Aorta (tissue), 5 donors: ENCODE measurements at regions not wholly inside any gene's neighbourhood (a gene's known extent, or its start where the extent isn't known, plus 50 kb on each side); places are given as distances from the start of the nearest gene placed in this dataset.

Source experiments
- ATAC-seq: fragments of 200-7000 bp; cut with Tn5 transposase; one replicate; pipeline ENCODE4 v1.9.1; 2022; ENCODE audit warnings: moderate library complexity; ENCODE audit not compliant: low FRiP score
- DNase-seq, 2 donors: peaks; one replicate each; pipeline ENCODE4 v3.0.0-alpha.2; 2020
- H3K27ac ChIP-seq, 2 donors: one replicate each; pipeline ENCODE4 v1.5.1; 2013; ENCODE audit warnings: low read length in 2 of 2, mild to moderate bottlenecking in 2 of 2, moderate library complexity in 2 of 2, control low read depth in 1 of 2, inconsistent platforms in 1 of 2, low read depth in 1 of 2
- H3K27me3 ChIP-seq, 2 donors: one replicate each; pipeline ENCODE4 v1.6.1; 2013; ENCODE audit warnings: control low read depth in 1 of 2, low read length in 1 of 2, mild to moderate bottlenecking in 1 of 2, moderate library complexity in 1 of 2; ENCODE audit not compliant: insufficient read depth in 2 of 2, control insufficient read depth in 1 of 2
- H3K36me3 ChIP-seq, 2 donors: one replicate each; pipeline ENCODE4 v1.6.1; 2013; ENCODE audit warnings: control low read depth in 1 of 2, low read length in 1 of 2, mild to moderate bottlenecking in 1 of 2; ENCODE audit not compliant: insufficient read depth in 2 of 2, control insufficient read depth in 1 of 2
- H3K4me1 ChIP-seq, 2 donors: one replicate each; pipeline ENCODE4 v1.6.1; 2013; ENCODE audit warnings: low read length in 2 of 2, control low read depth in 1 of 2, mild to moderate bottlenecking in 1 of 2, moderate library complexity in 1 of 2; ENCODE audit not compliant: insufficient read depth in 2 of 2, control insufficient read depth in 1 of 2
- H3K4me3 ChIP-seq, 2 donors: one replicate each; pipeline ENCODE4 v1.5.1; 2013; ENCODE audit warnings: low read length in 2 of 2, control low read depth in 1 of 2, mild to moderate bottlenecking in 1 of 2
- H3K9me3 ChIP-seq: one replicate; pipeline ENCODE4 v1.6.1; 2013; ENCODE audit warnings: mild to moderate bottlenecking, low read length; ENCODE audit not compliant: control insufficient read depth
- WGBS, 2 donors: extraction: QIAGEN DNeasy Blood & Tissue Kit; methylation state at CpG; one replicate each; pipeline ENCODE4 v1.1.7; 2013; 5-methylcytosine and 5-hydroxymethylcytosine counted together
- intact Hi-C, 2 donors: fragments of 100-400 bp; cut with DNase I; formaldehyde crosslinking; loops; one replicate each; pipeline versions ENCODE4 v1.14.2 to v1.15.0; 2022
- donor health status: healthy with polysubstance abuse.
- donor health status: Bipolar disorder and iron deficiency.
- donor health status: DM: no; HTN: no; CAD: no.
- donor health status: DM: no; HTN: no; CAD: no.
- donor health status: DM: yes; HTN: yes; CAD: no.

DNA sequence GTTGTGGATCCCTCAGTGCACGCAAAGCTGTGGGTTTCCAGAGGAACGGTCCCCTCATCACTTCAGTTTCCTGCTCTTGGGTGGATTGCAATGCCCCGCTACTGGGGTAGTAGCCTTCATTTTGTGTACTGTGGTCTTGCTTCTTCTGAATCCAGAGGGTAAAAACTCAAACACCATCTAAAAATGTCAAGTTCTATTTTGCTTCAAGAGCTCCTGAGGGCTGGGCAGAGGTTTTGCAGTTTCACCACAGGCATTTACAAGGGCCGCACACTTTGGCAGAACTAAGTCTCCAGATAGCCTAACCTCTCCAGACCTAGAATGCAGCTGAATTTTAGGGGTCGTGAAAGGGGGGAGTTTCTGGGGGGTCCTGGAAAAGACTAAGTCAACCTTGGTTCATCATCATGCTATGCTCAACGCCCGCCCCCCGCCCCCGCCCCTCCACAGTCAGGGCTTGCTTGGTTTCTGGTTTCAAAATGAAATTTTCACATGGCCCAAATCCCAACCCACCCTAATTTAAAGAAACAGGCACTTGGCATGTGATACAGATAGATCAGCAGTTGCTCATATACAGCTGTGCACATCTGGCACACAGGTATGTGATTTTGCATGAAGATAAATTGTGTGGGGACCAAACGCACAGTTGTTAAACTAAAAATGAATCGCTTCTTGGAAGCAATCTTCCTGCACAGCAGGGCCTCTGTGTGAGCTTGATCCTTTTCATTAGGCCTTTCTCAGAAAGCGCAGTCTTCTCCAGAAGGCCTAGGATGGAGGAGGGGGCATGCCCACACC lies 329.6 kb downstream of the OSR1 start:
- Histone ChIP-seq H3K9me3 (no peaks in the 10 kb centered on the region), H3K4me1 (no peaks in the 10 kb centered on the region), H3K27me3 (no peaks in the 10 kb centered on the region), H3K36me3 (no peaks in the 10 kb centered on the region), H3K27ac (no peak overlapping the region), H3K4me3 (no peak overlapping the region)
- 83 to 88% methylated on average over 12 of the region's 12 CpGs for WGBS, 2 donors
- ATAC-seq (no peak), DNase-seq (no peak)
- intact Hi-C loops, result no loop called here

DNA sequence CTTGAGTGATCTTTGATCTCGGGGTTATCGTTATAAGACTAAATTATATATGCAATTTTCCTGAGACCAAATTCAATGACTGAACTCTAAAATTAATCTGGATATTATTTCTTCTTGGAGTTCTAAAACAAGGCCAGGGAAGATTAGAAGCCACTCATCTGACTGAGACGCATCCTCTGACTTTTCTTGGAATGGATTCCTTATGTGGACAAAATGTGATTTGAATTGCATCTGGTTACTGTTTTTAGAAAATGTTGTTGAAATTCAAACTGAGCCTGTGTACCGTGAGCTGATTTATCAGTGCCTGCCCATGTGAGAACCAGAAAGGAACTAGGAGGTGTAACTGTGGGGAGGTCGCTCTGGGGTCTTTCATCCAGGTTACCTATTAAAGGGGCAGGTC lies 330.8 kb downstream of the OSR1 start:
- intact Hi-C loops, result no loop called here
- Histone ChIP-seq H3K36me3 (no peaks in the 10 kb centered on the region), H3K27me3 (no peaks in the 10 kb centered on the region), H3K9me3 (no peaks in the 10 kb centered on the region), H3K4me3 (no peak overlapping the region), H3K4me1 (no peaks in the 10 kb centered on the region), H3K27ac (no peak overlapping the region)
- 93 to 95% methylated on average over 5 of the region's 5 CpGs for WGBS, 2 donors
- DNase-seq, result no peak
- ATAC-seq, result no peak

DNA sequence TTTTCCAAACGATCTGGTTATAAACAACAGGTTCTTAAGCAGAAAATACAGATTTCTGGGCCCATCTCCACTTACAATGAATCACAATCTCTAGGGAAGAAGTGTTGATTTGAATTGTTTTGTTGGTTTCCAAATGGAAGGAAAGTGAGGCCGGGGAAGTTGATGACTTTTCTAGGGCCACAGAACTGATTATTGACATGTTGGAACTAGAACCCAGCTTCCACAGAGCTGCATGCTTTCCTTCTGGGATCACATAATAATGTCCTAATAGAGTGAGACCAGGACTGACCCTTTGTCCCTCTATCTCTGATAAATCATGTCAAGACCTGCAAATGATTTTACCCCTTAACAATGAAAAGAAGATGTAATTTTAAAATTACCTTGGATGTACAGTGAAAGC lies 332.2 kb downstream of the OSR1 start:
- ATAC-seq, result no peak
- no peaks in the 10 kb centered on the region for H3K36me3 ChIP-seq
- no peak overlapping the region for H3K4me3 ChIP-seq
- 73 to 81% methylated on average over 2 of the region's 2 CpGs for WGBS, 2 donors
- H3K27me3 ChIP-seq, result no peaks in the 10 kb centered on the region
- intact Hi-C loops, result no loop called here
- DNase-seq, result no peak
- H3K9me3 ChIP-seq, result no peaks in the 10 kb centered on the region
- H3K27ac ChIP-seq, result no peak overlapping the region
- H3K4me1 ChIP-seq, result no peaks in the 10 kb centered on the region

DNA sequence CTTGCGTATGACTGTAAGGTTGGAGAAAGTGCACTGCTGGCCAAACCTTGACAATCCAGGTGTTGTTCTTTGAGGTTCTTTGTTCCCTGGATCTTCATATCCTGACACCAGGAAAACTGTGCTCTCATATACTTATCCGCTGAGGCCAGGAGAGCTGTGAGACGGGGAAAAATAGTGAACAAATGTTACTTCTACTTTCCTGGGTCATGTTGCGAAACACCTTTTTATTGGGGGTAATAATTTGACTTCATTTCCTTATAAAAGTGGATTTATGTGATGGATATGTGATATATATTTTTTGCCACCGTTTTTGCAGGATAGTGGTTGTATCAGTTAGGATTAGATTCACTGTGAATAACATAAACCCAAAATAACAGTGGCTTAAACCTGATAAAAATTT lies 336.1 kb downstream of the OSR1 start:
- no peaks in the 10 kb centered on the region for H3K27me3 ChIP-seq
- no peaks in the 10 kb centered on the region for H3K9me3 ChIP-seq
- no peaks in the 10 kb centered on the region for H3K36me3 ChIP-seq
- ATAC-seq (no peak), DNase-seq (no peak)
- WGBS, 2 donors, result 90 to 93% methylated on average over 5 of the region's 5 CpGs
- no peaks in the 10 kb centered on the region for H3K4me1 ChIP-seq
- H3K4me3 ChIP-seq, result no peak overlapping the region
- no peak overlapping the region for H3K27ac ChIP-seq
- intact Hi-C loops, result no loop called here

DNA sequence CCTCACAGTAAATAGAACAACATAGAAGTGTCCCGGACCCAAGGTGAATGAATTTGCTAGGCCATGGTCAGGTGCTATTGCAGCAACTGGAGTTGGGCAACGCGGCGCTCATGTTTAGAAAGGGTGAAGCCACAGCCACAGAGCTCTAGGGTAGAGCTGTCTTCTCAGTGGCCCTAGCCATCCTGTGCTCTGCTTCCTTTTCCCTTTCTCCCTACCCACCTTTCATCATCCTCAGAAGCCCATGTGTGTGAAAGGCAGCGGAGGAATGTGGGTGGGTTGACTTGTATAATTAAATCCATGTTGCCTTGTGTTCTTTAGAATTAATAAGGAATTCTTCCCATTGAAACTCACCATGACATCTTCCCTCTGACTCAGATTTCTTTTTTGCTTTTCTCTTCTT lies 336.7 kb downstream of the OSR1 start:
- H3K27ac ChIP-seq, result no peak overlapping the region
- no peaks in the 10 kb centered on the region for H3K9me3 ChIP-seq
- no peak overlapping the region for H3K4me3 ChIP-seq
- ATAC-seq, result no peak
- DNase-seq, result no peak
- no peaks in the 10 kb centered on the region for H3K27me3 ChIP-seq
- WGBS, 2 donors, result 97% methylated on average over 5 of the region's 5 CpGs
- intact Hi-C loops, result no loop called here
- no peaks in the 10 kb centered on the region for H3K36me3 ChIP-seq
- no peaks in the 10 kb centered on the region for H3K4me1 ChIP-seq

DNA sequence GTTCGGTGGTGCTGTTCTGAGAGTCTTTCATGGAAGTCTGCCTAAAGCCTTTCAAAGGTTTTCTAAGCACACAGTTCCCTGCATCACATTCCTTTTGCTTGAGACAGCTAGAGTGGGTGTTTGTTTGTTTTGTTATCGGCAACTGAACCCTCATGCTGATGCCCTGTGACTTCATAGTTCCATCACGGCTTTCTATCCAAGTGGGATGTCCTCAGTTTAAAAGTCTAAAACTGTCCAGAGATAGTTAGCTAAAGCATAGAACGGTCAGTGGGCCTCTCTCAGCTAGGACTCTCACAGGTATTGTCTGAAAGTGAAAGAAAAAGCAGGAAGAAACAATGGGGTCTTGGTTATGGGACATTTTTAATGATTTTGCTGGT lies 337.3 kb downstream of the OSR1 start:
- no peaks in the 10 kb centered on the region for H3K4me1 ChIP-seq
- 15 to 21% methylated on average over 4 of the region's 4 CpGs for WGBS, 2 donors
- intact Hi-C loops, result no loop called here
- no peaks in the 10 kb centered on the region for H3K36me3 ChIP-seq
- DNase-seq, result no peak
- H3K27ac ChIP-seq, result no peak overlapping the region
- no peaks in the 10 kb centered on the region for H3K27me3 ChIP-seq
- peak; percentile 15 for ATAC-seq
- no peak overlapping the region for H3K4me3 ChIP-seq
- H3K9me3 ChIP-seq, result no peaks in the 10 kb centered on the region

DNA sequence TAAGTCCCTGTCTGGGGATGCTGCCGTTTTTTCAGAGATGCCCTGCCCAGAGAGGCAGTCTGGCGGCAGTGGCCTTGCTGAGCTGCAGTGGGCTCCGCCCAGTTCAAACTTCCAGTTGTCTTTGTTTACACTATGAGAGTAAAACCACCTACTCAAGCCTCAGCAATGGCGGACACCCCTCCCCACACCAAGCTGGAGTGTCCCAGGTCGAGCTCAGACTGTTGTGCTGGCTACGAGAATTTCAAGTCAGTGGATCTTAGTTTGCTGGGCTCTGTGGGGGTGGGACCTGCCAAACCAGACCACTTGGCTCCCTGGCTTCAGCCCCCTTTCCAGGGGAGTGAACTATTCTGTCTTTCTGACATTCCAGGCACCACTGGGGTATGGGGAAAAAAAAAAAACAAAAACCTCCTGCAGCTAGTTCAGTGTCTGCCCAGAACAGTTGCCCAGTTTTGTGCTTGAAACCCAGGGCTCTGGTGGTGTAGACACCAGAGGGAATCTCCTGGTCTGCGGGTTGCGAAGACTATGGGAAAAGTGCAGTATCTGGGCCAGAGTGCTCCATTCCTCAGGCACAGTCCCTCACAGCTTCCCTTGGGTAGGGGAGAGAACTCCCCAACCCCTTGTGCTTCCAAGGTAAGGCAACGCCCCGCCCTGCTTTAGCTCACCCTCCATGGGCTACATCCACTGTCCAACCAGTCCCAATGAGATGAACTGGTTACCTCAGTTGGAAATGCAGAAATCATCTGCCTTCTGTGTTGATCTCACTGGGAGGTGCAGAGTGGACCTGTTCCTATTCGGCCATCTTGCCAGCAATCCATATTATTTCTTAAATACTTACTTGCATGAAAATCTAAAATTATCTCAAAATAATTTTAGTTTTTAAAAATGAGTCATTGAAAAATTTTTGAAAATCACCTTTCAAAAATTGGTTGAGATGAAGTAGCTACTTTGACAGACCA lies 338.0 kb downstream of the OSR1 start:
- 95% methylated on average over 11 of the region's 11 CpGs for WGBS, 2 donors
- H3K4me3 ChIP-seq, result no peak overlapping the region

DNA sequence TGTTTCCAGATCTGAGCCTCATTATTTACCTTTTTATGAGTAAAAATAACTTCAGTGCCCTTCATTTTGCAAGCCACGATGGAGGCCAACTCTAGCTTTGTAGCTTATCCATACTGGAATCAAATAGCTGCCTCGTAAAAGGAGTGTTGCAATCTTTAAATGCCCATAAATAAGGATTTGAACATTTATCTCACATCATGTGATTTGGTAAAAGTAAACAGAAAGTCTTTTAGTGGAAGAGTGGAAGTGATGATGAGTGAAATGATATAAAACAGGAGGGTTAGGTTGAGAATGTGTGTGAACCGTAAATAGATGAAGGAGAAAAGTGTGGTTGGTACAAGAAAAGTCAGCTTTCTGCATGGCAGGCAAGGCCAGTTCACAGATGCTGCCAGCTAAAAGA lies 348.9 kb downstream of the OSR1 start:
- DNase-seq, result no peak
- Histone ChIP-seq H3K9me3 (no peaks in the 10 kb centered on the region), H3K36me3 (no peaks in the 10 kb centered on the region), H3K4me3 (no peak overlapping the region), H3K27me3 (no peaks in the 10 kb centered on the region), H3K4me1 (no peaks in the 10 kb centered on the region), H3K27ac (no peak overlapping the region)
- intact Hi-C loops, result no loop called here
- 75 to 83% methylated on average over 3 of the region's 3 CpGs for WGBS, 2 donors
- ATAC-seq, result no peak

More for the DNA sequence above, 338.0 kb downstream of the OSR1 start:
- Histone ChIP-seq H3K4me1 (no peaks in the 10 kb centered on the region), H3K9me3 (no peaks in the 10 kb centered on the region), H3K36me3 (no peaks in the 10 kb centered on the region), H3K27ac (no peak overlapping the region), H3K27me3 (no peaks in the 10 kb centered on the region)
- ATAC-seq (no peak), DNase-seq (no peak)
- intact Hi-C loops, result no loop called here

DNA sequence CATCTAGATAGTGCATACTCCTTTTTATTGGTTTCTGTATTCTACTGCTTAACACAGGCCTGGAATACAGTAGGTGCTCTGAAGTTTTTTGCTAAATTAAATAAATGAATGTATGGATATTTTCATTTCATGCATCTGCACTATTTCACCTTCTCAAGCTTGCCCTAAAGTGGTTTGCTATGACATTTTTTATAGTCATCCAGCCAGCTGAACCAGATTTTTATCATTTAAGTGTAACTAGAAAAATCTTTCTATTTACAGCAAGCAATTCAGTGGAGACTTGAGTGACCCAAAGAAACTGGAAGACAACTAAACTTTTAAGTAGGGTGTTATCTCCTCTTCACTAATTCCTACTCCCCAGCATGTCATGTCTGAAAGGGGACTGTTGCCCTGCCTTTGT lies 354.9 kb downstream of the OSR1 start:
- ATAC-seq, result no peak
- Histone ChIP-seq H3K27me3 (no peaks in the 10 kb centered on the region), H3K4me1 (no peaks in the 10 kb centered on the region), H3K27ac (no peak overlapping the region), H3K4me3 (no peak overlapping the region), H3K9me3 (no peaks in the 10 kb centered on the region), H3K36me3 (no peaks in the 10 kb centered on the region)
- no peak for DNase-seq
- intact Hi-C loops, result no loop called here
